ENCODE measurements at regions not wholly inside any gene's neighbourhood (a gene's known extent, or its start where the extent isn't known, plus 50 kb on each side); places are given as distances from the start of the nearest gene placed in this dataset.

- TF ChIP-seq CTCF (IDR thresholded peaks at IDR 0.05; ENCODE audit: low read depth, low read length) (no peak), POLR2A (IDR thresholded peaks at IDR 0.05; ENCODE audit: extremely low read depth, insufficient read length) (no peak), MAX (IDR thresholded peaks at IDR 0.05; ENCODE audit: low read depth, low read length) (no peak)
Measured at GRCh38 chr14:48723841-48724495, 862.2 kb downstream of the RPS29 start.
